Astrocyte of the spinal cord (primary cell): ENCODE measurements at regions not wholly inside any gene's neighbourhood (a gene's known extent, or its start where the extent isn't known, plus 50 kb on each side); places are given as distances from the start of the nearest gene placed in this dataset.

Source experiments
- DNase-seq: peaks from one replicate; pipeline ENCODE4 v3.0.0; 2011; ENCODE audit warnings: low read depth, low spot score
- H3K4me3 ChIP-seq: 2 replicates; pipeline ENCODE4 v1.5.1; 2011; ENCODE audit warnings: low read depth, mild to moderate bottlenecking, low read length, moderate library complexity
- in situ Hi-C: cut with HindIII; loops from 2 replicates; pipeline ENCODE4 v1.10.0; 2017; ENCODE audit warnings: low sequenced_read_pairs
- TF ChIP-seq, protein P1 (sequence below): IDR thresholded peaks from 2 replicates; pipeline ENCODE4 v1.5.1; 2012; ENCODE audit warnings: low read depth, mild to moderate bottlenecking, low read length, inconsistent platforms

- in situ Hi-C loops = no loop called here
- no peak overlapping the region for H3K4me3 ChIP-seq
- DNase-seq = no peak
- TF ChIP-seq, protein P1, sequence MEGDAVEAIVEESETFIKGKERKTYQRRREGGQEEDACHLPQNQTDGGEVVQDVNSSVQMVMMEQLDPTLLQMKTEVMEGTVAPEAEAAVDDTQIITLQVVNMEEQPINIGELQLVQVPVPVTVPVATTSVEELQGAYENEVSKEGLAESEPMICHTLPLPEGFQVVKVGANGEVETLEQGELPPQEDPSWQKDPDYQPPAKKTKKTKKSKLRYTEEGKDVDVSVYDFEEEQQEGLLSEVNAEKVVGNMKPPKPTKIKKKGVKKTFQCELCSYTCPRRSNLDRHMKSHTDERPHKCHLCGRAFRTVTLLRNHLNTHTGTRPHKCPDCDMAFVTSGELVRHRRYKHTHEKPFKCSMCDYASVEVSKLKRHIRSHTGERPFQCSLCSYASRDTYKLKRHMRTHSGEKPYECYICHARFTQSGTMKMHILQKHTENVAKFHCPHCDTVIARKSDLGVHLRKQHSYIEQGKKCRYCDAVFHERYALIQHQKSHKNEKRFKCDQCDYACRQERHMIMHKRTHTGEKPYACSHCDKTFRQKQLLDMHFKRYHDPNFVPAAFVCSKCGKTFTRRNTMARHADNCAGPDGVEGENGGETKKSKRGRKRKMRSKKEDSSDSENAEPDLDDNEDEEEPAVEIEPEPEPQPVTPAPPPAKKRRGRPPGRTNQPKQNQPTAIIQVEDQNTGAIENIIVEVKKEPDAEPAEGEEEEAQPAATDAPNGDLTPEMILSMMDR = no peak
Observed at GRCh38 chr9:8232726-8233125, 433.1 kb upstream of the DMAC1 start.

DNA sequence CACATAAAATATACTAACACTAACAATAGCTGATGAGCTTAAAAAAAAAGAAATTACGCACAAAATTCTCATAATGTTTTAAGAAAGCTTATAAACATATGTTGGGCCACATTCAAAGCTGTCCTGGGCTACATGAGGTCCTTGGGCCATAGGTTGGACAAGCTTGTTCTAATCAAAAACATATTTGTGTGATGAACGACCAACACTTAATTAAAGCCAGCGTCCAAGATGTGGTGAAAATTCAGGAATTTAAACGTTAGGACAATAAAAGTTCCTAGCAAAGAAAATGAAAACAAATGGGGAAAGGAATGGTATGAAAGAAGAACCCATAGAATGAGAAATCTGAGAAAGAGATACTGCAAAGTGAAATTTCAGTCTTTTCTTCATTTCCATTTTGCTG is 429.6 kb upstream of the DMAC1 start:
- in situ Hi-C loops = no loop called here
- DNase-seq = no peak
- H3K4me3 ChIP-seq = no peak overlapping the region
- TF ChIP-seq, protein P1 = no peak

- H3K4me3 ChIP-seq = no peak overlapping the region
- DNase-seq = peak; percentile 87
- TF ChIP-seq, protein P1 = no peak
- in situ Hi-C loops = no loop called here
Observed at GRCh38 chr9:8224381-8224801, 424.8 kb upstream of the DMAC1 start.

- no peak overlapping the region for H3K4me3 ChIP-seq
- DNase-seq = no peak
- in situ Hi-C loops = no loop called here
- TF ChIP-seq, protein P1 = no peak
Observed at GRCh38 chr9:8223861-8224260, 424.3 kb upstream of the DMAC1 start.

DNA sequence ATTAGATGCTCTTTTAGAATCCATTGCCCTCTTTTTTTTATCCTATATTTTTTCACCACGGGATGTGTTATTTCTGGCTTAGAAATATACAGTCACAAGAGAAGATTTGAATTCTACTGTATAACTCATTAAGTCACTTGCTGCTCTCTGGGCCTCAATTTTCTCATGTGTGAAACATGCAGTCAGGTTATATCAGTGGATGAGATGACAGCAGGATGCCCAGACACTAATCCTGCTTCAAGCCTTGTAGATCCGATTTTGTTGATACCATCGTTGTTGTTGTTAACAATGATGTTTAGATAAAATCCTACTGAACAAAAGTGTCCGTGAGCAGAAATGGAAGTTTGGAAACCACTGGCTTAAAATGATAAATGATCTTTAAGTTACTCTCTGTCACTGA is 421.9 kb upstream of the DMAC1 start:
- TF ChIP-seq, protein P1 = no peak
- in situ Hi-C loops = no loop called here
- no peak overlapping the region for H3K4me3 ChIP-seq
- no peak for DNase-seq

DNA sequence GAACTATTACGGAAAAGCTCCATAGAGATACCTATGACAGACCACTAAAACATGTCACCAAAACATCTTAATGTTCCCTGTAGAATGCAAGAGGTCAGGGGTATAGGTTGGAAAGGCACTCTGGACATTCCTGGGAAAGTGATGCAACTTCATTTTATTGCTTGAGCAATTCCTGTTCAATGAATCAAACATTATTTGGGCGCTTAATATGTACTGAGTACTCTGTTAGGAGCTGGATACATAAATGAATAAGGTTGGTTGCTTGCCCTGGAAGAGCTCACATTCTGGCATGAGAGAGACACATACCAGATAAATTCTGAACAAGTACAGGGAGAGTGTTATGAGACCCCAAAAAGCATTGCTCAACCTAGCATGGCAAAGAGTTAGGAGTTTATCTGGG is 408.9 kb upstream of the DMAC1 start:
- no peak overlapping the region for H3K4me3 ChIP-seq
- peak; percentile 71 for DNase-seq
- TF ChIP-seq, protein P1 = no peak
- in situ Hi-C loops = no loop called here

- TF ChIP-seq, protein P1 = no peak
- no peak for DNase-seq
- H3K4me3 ChIP-seq = no peak overlapping the region
- in situ Hi-C loops = no loop called here
Observed at GRCh38 chr9:8207596-8207995, 408.0 kb upstream of the DMAC1 start.
